NCI-H1092 (cell line): ENCODE measurements at regions not wholly inside any gene's neighbourhood (a gene's known extent, or its start where the extent isn't known, plus 50 kb on each side); places are given as distances from the start of the nearest gene placed in this dataset.
"Not testable (repeated sequence)": the region's sequence is repeated elsewhere in the genome, so short reads cannot be mapped to it uniquely, and the experiment has no call there.

Source experiments
- DNase-seq: peaks from one replicate; lab custom pipeline; 2025; lab: John Stamatoyannopoulos, UW

DNA sequence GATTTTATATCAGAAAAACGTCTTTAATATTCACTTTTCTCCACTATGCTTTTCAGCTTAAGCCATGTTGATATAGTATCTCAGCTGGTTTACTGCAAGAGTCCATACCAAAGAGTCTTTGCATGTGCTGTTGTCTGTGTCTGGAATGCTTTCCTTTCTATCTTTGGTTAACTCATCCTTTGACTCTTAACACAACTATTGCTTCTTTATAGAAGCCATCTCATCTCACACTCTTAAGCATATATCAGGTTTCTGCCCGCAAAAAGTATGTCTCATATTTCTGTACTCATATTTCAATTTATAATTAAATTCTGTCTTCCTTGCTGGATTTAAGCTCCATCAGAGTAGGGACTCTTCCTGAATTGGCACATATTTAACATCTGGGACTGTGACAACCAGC is 220.9 kb upstream of the KCNK2 start:
- DNase-seq: no peak

DNA sequence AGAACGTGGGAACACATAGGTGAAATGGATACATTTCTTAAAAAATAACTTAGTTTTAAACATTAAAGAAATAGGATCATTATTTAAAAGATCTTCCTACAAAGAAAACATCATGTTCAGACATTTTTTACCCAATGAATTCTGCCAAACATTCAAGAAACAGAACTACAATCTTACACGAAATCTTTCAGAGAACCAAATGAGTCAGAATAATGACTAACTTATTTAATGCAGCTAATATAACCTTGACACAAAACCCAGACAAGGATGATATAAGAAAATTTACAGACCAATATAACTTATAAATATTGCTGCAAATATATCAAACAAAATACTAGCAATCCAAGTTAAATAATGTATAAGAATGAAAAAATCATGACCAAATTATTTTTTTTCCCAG is 220.1 kb upstream of the KCNK2 start:
- DNase-seq: no peak

DNA sequence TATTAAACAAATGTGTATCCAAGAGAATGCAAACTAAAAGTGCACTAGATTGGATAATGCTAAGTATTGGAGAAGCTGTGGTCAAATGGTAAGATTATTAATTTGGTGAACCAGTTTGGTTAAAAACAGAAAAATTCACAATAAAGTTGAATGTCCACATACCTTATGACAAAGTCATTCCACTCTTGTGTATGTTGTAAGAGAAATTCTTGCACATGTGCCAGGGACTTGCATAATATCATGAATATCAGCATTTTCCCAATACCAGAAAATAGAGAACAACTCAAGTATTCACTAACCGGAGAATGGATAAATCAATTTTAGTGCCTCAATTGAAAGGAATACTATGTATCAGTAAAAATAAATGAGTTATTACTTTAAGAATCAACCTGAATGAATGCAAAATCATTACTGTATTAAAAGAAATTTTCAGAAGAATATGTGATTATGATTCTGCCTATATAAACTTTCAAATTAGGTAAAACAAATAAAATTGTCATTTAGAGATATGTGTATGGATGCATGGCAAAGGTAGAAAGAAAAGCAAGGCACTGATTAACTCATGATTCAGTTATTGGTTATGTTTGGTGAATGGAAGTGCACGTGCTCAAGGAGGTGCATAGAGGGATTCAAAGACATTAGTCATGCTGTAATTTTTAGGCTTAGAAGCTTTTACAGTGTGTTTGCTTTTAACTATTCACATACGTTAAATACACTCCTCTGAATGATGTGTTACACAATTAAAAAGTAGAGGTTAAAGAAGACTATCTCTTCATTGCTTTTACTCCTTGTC is 217.4 kb upstream of the KCNK2 start:
- DNase-seq: no peak

DNA sequence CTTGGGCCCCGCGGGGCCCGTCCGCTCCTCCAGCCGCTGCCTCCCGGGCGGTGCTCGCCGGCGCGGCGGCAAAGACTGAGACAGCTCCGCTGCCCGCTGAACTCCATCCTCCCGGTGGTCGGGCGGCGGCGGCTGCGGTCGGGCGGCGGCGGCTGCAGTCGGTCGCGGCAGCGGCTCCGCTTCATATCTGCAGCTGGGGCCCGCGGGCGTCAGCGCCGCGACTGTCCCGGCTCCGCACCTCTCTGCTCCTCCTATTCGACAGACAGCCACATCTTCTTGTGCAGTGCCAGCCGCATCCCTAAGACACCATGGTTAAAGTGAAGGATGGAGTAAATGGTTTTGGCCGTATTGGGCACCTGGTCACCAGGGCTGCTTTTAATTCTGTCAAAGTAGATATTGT is 212.1 kb upstream of the KCNK2 start:
- DNase-seq: not testable (repeated sequence)

DNA sequence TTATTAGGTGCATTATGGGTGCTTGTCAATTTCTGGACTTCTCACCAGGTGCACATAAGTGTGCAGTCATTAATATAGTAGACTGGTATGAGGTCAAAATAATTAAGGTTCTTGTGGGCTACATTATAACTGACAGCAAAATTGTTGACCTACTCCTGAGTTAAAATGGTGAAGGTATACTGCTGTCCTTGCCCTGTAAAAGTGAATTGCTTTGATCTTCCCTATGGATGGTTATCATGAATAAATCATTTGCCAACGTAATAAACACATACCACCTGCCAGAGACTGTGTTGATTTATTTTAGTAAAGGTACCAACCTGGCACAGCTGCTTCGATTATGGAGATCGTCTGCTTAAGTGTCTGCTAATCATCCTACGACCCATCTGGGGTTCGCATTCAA is 201.6 kb upstream of the KCNK2 start:
- DNase-seq: no peak

DNA sequence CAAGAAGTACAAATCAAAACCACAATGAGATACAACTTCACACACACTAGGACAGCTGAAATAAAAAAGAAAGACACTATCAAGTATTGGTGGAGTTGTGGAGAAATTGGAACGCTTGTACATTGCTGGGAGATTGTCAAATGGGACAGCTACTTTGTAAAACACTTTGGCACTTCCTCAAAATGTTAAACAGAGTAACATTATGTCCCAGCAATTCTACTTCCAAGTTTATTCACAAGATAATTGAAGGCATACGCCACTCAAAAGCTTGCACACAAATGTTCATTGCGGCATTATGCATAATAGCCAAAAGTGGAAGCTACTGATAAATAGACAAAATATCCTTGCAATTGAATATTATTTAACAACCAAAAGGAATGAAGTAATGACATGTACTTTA is 199.9 kb upstream of the KCNK2 start:
- DNase-seq: no peak

DNA sequence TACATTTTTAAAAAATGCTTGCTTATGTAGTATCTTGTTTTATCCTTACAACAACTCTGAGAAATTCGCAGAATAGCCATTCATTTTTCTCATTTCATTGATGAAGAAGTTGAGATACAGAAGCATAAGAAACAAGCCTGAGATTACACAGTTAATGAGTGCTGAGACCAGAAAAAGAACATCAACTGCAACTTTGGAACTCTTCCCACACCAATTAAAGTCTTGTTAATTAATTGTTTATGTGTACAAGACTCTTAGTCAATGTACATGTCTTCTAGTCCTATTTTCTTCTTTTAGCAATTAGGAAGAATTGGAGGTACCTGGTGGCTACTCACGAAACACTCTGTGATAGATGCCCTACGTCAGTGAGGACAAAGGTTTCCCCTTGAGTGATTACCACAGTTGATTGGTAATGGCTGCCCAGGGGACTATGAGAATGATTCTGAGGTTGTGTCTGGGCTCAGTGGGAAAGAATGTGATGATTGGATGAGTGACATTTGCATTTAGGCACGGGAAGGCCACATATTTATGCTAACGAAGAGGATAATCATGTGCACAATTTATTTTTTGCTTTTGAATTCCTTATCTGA is 187.4 kb upstream of the KCNK2 start:
- no peak for DNase-seq

DNA sequence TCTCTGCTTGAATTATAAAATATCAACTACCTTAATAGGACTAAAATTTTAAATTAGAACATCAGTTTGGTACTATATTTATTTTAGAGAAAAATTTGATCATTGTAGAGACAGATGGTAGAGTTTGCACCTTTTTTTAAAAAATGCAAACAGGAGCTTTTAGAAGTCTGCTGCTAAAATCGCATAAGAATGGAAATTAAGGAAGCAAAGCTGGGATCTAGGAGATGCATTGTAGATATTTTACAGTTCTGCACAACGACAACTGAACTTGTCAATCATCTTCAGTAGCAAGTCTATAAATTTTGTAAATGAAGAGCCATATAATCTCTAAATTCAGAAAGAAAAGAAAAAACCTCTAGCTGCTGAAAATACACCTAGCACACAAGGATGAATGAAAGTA is 185.6 kb upstream of the KCNK2 start:
- DNase-seq: no peak

DNA sequence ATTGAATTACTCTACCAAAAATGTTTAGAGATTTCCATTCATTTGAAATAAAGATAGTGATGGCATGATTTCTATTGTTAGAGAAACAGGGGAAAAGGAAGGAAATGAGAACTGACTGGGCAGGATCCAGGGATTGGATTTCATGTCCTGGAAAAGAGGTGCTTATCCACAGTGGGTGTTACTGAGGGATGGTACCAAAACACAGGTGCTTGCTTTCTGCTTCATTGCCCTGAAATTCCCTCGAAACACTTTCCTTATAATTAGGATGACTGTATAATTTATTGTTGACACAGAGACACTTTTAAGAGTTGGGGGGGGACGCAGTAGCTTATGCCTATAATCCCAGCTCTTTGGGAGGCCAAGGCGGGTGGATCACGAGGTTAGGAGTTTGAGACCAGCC is 185.0 kb upstream of the KCNK2 start:
- DNase-seq: no peak

DNA sequence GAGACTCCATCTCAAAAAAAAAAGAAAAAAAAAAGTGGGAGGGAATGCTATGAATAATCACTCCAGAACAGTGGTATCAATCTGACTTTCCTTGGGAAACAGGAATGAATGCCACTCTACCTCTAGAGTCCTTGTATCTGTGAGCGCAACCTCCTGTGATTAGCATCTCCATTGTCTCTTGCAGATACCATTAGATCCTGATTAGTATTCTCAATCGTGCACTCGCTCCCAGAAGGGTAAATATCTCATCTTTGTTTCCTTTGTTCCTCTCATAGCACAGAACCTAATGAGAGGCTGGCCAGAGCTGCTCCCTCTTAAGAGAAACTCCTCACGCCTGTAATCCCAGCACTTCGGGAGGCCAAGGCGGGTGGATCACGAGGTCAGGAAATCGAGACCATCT is 184.4 kb upstream of the KCNK2 start:
- DNase-seq: no peak

DNA sequence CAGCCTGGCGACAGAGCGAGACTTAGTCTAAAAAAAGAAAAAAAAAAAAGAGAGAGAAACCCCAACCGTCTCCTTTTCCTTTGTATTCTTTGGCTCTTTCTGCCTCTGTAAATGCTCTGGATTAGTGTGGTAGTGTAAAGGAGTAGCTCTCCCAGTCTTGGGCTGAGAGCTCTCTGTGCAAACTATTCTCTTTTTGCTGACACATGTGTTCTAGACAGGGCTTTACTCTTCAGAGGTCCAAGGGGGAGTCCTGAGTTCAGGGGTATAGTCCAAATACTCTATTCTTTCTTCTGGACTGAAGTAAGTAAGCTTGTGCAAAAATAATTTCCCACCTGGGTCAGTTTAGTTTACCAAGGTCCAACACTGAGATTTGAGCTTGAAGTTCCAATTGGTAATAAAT is 183.8 kb upstream of the KCNK2 start:
- DNase-seq: no peak

DNA sequence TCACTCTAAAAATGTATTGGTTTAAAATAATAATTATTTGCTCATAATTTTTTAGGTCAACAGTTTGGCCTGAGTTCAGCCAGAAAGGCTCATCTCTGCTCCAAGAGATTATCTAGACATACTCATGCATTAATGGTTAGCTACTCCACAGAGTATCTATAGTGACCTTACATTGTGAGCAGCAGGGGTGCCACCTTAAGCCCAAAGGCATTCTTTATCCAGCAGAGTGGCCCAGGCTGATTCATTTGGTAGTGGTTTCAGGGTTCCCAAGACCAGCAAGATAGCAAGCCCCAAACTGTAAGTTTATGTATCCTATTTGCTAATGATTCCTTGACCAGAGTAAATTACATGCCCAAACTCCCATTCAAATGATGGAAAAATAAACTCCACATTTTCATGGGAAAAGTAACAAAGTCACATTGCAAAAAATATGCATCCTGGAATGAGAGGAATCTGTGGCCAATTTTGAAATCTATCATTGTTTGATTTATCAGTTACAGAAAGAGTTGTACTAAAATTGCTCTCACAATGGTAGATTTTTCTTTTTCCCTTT is 182.6 kb upstream of the KCNK2 start:
- DNase-seq: no peak

DNA sequence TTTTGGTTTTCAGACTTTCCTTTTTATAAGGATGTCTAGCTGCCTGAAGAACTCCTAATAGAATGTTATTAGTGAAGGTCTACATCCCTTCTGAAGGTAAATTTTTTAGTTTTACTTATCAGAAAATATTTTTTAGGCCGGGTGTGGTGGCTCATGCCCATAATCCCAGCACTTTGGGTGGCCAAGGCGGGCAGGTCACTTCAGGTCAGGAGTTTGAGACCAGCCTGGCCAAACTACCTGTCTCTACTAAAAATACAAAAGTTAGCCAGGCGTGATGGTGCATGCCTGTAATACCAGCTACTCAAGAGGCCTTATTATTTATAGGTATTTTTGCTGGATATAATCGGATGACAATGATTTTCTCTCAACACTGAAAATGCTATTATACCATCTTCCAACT is 181.9 kb upstream of the KCNK2 start:
- no peak for DNase-seq

DNA sequence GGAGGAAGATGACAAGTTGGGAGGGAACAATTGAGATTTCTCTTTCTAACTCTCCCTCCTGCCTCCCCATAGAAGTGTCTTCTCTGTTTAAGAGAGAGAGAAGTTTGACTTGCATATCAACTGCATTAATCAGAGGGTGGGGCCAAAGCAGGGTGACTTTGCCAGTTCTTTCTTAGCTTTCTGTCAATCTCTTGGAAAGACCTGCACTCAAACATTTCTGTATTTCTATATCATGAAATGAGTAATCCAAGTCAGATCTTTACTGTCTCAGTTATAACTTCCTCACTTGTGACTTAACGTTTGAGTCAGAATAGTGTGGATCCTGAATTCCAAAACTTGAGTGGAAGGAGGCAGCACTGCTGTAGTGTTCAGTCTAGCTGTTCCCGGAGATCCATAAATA is 180.8 kb upstream of the KCNK2 start:
- no peak for DNase-seq

DNA sequence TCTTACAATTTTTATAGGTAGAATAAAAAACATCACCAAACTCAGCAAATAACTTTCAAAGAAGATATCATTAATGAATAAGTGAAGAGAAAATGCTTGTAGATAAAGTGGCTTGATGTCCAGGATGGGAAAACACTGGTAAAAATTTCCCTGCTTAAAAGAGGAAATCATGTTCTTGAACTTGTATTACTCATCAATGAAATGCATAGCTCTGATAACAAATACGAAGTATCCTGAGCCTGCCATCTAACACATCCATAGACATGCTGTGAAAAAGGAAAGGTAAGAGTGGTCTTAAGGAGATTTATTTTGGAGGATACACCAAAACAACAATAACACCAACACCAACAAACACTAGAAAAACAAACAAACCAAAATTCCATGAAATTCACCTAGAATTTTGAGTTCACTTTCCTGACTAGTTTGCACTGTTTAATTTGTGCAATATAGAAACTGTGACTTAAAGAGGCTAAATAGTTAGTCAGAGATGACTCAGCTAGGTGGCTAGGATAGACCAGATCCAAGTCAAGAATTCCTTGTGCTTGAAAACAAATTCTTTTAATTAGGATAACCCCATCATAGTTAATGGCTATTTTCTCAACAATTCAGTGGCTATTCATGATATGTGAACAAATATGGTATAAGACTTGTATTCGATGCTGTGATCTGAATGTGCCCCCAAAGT is 179.8 kb upstream of the KCNK2 start:
- DNase-seq: no peak

DNA sequence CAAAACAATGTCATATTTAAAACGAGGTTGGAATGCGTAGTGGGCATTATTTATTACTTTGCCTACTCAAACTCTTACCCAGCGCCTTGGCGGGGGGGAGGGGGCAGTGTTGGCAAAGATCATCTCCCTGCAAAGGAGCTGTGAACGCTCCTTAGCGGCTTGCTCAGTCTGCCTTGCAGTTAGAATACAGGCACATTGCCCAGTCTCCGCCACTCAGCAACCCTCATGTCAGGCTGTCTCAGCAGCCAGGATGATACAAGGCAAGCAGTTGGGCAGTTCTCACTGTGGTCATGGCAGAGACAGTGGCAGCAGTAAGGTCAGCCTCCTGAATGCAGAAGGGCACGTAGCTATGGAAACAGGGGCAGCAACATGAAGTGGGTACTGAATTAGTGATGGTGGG is 170.4 kb upstream of the KCNK2 start:
- no peak for DNase-seq

DNA sequence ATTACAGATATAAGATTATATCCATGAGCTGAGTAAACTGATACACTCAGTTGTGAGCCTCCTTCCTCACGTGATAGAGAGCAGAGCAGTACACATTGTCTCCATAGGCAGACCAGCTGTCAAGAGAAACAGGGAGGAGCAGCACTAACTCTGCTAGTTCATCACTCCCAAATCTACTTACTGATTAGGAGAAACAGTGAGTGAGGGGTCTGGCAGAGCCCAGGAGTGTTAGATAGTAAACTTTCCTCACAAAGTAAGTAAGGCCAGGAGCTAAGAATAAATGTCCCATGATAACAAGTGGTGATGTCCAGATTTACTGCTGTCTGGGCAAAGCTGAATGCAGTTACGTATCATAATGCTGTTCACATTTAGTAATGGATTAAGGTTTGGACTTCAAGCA is 168.6 kb upstream of the KCNK2 start:
- no peak for DNase-seq

DNA sequence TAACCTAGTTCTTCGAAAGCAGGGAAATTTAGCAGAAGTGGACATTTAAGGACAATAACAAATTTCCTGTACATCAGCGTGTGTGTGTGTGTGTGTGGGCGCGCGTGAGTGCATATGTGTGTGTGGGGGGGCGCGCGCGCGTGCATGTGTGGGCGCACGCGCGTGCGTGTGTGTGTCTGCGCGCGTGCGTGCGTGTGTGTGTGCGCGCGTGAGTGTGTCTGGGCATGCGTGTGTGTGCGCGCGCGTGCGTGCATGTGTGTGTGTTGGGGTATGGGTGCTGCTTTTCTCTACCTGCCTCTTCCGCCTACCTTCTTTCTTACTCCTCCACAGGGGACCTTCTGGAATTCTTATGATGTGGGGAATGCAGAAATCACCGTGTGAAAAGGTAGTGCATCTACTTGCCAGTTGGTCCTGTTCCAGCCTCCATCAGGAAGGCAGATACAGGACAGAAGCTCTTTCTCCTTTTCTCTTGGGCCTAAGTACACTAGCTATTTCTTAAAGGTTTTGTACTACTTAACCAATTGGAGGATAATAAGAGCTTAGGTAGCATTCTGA is 165.4 kb upstream of the KCNK2 start:
- DNase-seq: no peak

DNA sequence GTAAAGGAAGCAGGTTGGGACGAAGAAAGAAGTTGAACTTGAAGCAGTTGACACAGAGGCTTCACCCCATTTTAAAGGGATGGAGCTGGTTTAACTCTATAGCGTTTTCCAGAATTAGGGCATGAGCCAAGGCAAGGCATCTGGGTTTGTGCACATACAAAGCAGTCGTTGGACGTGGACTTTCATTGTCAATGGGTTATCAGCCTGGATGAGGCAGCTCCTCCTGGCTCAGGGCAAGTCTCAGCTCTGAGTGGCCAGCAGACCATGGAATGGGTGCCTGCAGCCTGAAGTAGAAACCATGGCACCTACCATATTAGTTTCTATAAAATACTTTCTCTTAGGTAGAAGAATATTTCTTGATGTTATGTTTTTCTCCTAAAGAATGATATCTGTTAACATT is 163.8 kb upstream of the KCNK2 start:
- no peak for DNase-seq

DNA sequence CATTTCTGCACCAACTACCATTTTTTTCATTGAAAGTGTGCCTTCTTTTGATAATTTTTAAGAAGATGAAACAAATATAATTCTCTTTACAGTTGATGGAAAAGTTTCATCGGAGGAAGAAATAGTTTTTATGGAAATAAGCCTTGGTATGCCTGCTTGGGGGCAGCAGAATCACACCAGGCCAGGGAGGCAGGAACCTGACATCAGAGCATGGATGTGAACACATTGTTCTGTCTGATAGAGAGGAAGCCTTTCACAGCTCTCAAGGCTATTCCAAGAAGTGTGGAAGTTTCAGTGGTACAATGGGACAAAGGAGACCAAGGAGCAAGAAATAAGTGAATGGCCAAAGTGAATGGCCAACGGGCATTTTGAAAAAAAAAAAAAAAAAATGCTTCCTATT is 162.2 kb upstream of the KCNK2 start:
- DNase-seq: no peak

DNA sequence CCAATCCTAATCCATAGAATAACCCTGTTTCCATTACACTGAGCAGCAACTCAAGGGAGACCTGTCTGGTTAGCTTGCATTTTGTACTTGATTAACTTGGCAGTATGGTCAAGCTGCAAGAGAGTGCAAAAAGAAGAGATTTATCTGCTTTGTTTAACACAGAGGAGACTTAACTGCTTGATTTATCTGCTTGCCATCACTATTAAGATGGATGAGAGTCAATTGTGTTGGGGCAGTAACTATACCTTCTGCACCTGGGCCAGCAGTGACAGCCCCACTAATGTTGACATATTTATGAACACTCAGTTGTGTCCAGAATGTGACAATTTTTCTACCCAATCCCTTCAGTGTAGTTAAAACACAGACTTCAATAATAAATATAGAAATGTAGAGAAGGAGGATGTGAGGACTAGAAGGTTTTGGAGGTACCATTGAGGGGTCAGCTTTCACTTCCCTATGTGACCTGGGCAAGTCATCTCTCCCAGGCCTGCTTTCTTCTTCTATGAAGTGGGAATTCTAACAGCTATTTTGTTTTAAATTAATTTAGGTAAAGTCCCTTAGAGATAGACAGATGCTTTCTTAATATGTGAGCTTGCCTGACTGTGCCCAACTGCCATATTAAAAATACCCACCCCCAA is 159.1 kb upstream of the KCNK2 start:
- no peak for DNase-seq

DNA sequence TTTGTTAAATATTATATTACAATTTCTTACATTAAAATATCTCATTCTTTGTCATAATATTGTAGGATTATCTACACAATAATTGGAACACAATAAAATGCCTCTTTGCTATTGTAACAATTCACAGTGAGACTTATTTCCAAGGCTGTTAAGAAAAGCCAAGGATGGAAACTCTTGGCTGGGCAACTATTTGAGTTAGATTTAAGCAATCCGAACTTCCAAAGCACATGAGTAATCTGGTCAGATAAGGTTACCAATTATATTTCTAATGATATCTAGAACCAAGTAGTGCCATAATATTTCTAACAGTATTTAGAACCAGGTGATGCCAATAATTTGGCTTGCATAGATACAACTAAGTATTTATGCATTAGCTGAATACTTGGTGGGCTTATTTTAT is 154.7 kb upstream of the KCNK2 start:
- DNase-seq: no peak
